ENCODE measurements at regions not wholly inside any gene's neighbourhood (a gene's known extent, or its start where the extent isn't known, plus 50 kb on each side); places are given as distances from the start of the nearest gene placed in this dataset.

DNA sequence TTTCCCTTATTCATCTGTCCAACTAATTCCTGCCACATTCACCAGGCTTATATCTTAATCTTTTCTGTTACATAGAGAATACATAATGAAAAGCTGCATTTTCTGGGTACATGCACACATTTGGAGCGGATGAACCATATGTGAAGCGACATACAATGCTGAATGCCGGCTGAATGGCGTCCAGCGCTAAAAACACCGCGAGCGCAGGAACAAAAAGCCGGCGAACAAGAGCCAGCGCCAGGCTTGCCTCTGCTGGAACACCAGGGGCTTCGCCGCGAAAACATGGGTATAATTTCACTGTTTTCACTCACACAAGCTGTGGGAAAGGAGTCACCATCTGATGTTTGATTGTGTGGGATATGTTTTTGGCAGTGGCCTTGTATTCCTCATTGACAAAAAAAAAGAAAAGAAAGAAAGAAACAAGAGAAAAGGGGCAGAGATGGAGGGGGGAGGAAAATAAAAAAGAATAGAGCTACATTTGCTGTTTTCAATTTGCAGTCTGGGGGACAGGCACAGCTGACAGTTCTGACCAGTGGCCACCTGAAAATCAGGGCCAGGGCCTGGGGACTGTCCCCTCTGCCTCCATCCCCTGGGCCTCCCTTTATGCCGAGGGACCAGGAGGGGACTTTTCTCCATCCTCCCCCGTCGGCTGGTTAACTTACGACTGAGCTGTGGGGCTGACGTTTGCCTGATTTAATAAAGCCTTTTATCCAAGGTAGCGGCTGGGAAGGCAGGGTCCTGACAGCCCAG is 70.2 kb upstream of the OLIG2 start:
- TF ChIP-seq, protein P1, sequence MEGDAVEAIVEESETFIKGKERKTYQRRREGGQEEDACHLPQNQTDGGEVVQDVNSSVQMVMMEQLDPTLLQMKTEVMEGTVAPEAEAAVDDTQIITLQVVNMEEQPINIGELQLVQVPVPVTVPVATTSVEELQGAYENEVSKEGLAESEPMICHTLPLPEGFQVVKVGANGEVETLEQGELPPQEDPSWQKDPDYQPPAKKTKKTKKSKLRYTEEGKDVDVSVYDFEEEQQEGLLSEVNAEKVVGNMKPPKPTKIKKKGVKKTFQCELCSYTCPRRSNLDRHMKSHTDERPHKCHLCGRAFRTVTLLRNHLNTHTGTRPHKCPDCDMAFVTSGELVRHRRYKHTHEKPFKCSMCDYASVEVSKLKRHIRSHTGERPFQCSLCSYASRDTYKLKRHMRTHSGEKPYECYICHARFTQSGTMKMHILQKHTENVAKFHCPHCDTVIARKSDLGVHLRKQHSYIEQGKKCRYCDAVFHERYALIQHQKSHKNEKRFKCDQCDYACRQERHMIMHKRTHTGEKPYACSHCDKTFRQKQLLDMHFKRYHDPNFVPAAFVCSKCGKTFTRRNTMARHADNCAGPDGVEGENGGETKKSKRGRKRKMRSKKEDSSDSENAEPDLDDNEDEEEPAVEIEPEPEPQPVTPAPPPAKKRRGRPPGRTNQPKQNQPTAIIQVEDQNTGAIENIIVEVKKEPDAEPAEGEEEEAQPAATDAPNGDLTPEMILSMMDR (IDR thresholded peaks at IDR 0.05; ENCODE audit: low read depth, low read length, missing input control): no peak
- TF ChIP-seq GABPA (IDR thresholded peaks at IDR 0.05 in 1 of 2, conservative IDR thresholded peaks at IDR 0.05 in 1 of 2) (no peak), ZBTB33 (IDR thresholded peaks at IDR 0.05) (no peak), MAX (IDR thresholded peaks at IDR 0.05) (no peak), HNF4G (IDR thresholded peaks at IDR 0.05) (no peak), RXRA (IDR thresholded peaks at IDR 0.05) (no peak), SP1 (IDR thresholded peaks at IDR 0.05) (no peak)
- TF ChIP-seq, protein P2, sequence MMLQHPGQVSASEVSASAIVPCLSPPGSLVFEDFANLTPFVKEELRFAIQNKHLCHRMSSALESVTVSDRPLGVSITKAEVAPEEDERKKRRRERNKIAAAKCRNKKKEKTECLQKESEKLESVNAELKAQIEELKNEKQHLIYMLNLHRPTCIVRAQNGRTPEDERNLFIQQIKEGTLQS (IDR thresholded peaks at IDR 0.05): no peak
